Activated T-helper 1 cell treated with Interleukin-2 at 50 U/mL for 16 hours (primary cell): ENCODE measurements at regions not wholly inside any gene's neighbourhood (a gene's known extent, or its start where the extent isn't known, plus 50 kb on each side); places are given as distances from the start of the nearest gene placed in this dataset.

Experiments
- DNase-seq: peaks from one replicate; pipeline ENCODE4 v3.0.0-alpha.2; 2020; ENCODE audit warnings: low read depth

GRCh38 chr2:128818248-128818647, 499.6 kb upstream of the HS6ST1 start:
- no peak for DNase-seq

- no peak for DNase-seq
These were observed 500.2 kb upstream of the HS6ST1 start for GRCh38 chr2:128818704-128819491.

GRCh38 chr2:128820452-128820851, 501.8 kb upstream of the HS6ST1 start:
- no peak for DNase-seq

- DNase-seq = no peak
These were observed 502.3 kb upstream of the HS6ST1 start for GRCh38 chr2:128821010-128821409.

GRCh38 chr2:128832946-128833663, 514.4 kb upstream of the HS6ST1 start:
- DNase-seq = no peak

- DNase-seq = no peak
These were observed 515.0 kb upstream of the HS6ST1 start for GRCh38 chr2:128833664-128834027.

- DNase-seq = no peak
These were observed 515.7 kb upstream of the HS6ST1 start for GRCh38 chr2:128834207-128834879.

- no peak for DNase-seq
These were observed 516.2 kb upstream of the HS6ST1 start for GRCh38 chr2:128834880-128835252.

GRCh38 chr2:128835342-128835855, 516.7 kb upstream of the HS6ST1 start:
- no peak for DNase-seq

GRCh38 chr2:128835974-128836373, 517.3 kb upstream of the HS6ST1 start:
- DNase-seq = no peak

GRCh38 chr2:128836559-128837100, 518.0 kb upstream of the HS6ST1 start:
- DNase-seq = no peak

- no peak for DNase-seq
These were observed 519.6 kb upstream of the HS6ST1 start for GRCh38 chr2:128838244-128838643.

GRCh38 chr2:128841803-128842202, 523.1 kb upstream of the HS6ST1 start:
- DNase-seq = no peak

GRCh38 chr2:128867311-128867710, 548.6 kb upstream of the HS6ST1 start:
- DNase-seq = no peak

GRCh38 chr2:128867936-128868636, 549.4 kb upstream of the HS6ST1 start:
- DNase-seq = no peak

GRCh38 chr2:128868686-128869551, 550.3 kb upstream of the HS6ST1 start:
- DNase-seq = no peak

- no peak for DNase-seq
These were observed 555.9 kb upstream of the HS6ST1 start for GRCh38 chr2:128874608-128875007.

GRCh38 chr2:128876986-128877983, 558.6 kb upstream of the HS6ST1 start:
- no peak for DNase-seq

- no peak for DNase-seq
These were observed 560.5 kb upstream of the HS6ST1 start for GRCh38 chr2:128879161-128879560.

- DNase-seq = no peak
These were observed 576.2 kb upstream of the HS6ST1 start for GRCh38 chr2:128894896-128895295.
